Adrenal gland (tissue), 5 donors: ENCODE measurements at regions not wholly inside any gene's neighbourhood (a gene's known extent, or its start where the extent isn't known, plus 50 kb on each side); places are given as distances from the start of the nearest gene placed in this dataset.

ENCODE experiments used
- CTCF ChIP-seq, 6 experiments: fragments of 450-650 bp in 4 of 6; fragments of 200-600 bp in 2 of 6; sonication (generic) in 1 of 6; IDR thresholded peaks; 1 replicate in 5 of 6; 2 replicates in 1 of 6; pipeline versions ENCODE4 v1.5.1 to v1.8.0; 2016 to 2021; ENCODE audit warnings: antibody characterized with exemption in 6 of 6, mild to moderate bottlenecking in 2 of 6, moderate library complexity in 1 of 6
- POLR2A ChIP-seq, 2 donors: fragments of 450-650 bp; IDR thresholded peaks; one replicate each; pipeline ENCODE4 v1.6.1; 2017; ENCODE audit warnings: antibody characterized with exemption in 2 of 2, mild to moderate bottlenecking in 2 of 2, moderate library complexity in 1 of 2
- donor health status: DM: no; HTN: no; CAD: no.

GRCh38 chr10:117736655-117737054, 194.1 kb downstream of the EMX2 start:
- TF ChIP-seq CTCF (IDR thresholded peaks at IDR 0.05) (no peak), POLR2A (IDR thresholded peaks at IDR 0.05) (no peak)
